ENCODE measurements at regions not wholly inside any gene's neighbourhood (a gene's known extent, or its start where the extent isn't known, plus 50 kb on each side); places are given as distances from the start of the nearest gene placed in this dataset.
A peak's percentile ranks its signal among the peaks of the same experiment; 100 is the strongest.

- FAIRE-seq, result no peak
Observed at GRCh38 chr4:175499735-175500352, 312.2 kb downstream of the GPM6A start.

GRCh38 chr4:175504318-175504717, 307.7 kb downstream of the GPM6A start:
- no peak for DNase-seq (ENCODE audit: low spot score in 2 of 2)
- no peak for FAIRE-seq

More at GRCh38 chr4:175499735-175500352, 312.2 kb downstream of the GPM6A start:
- no peak for DNase-seq (ENCODE audit: low spot score in 2 of 2)

- FAIRE-seq (no peak), DNase-seq (ENCODE audit: low spot score in 2 of 2) (no peak)
Observed at GRCh38 chr4:175509320-175509719, 302.7 kb downstream of the GPM6A start.

- DNase-seq (ENCODE audit: low spot score in 2 of 2) (no peak), FAIRE-seq (no peak)
Observed at GRCh38 chr4:175511861-175512260, 300.2 kb downstream of the GPM6A start.

DNA sequence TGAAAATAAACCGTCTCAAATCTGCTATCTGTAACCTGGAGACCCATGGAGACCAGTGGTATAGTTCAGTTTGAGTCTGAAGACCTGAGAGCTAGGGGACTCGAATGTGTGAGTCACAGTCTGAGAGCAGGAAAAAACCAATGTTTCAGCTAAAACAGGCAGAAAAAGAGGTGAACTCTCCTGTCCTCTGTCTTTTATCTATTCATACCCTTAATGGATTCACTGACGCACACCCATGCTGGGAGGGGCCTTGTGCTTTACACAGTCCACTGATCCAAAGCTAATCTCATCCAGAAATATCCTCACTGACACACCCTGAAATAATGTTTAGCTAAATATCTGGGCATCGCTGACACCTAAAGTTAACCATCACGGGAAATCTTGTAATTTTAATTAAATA, 297.9 kb downstream of the GPM6A start:
- no peak for DNase-seq (ENCODE audit: low spot score in 2 of 2)
- no peak for FAIRE-seq

DNA sequence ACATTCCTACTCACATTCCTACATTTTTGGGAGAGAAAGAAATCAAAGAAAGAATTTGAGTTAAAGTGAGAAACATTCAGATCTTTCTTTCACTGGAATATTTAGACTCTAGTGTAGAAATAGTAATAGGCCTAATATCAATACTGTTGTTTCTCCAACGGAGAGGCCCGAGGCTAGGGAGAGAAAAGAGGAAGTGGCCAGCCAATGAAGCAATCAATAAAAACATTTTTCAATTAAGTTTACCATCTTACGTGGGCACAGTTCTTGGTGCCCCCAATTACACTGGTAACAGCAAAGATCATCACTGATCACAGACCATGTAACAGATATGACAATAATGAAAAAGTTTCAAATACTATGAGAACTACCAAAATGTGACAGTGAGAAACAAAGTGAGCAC, 281.4 kb downstream of the GPM6A start:
- no peak for DNase-seq (ENCODE audit: low spot score in 2 of 2)
- FAIRE-seq, result no peak

- no peak for FAIRE-seq
- no peak for DNase-seq (ENCODE audit: low spot score in 2 of 2)
Observed at GRCh38 chr4:175531405-175532091, 280.5 kb downstream of the GPM6A start.

GRCh38 chr4:175536852-175537453, 275.1 kb downstream of the GPM6A start:
- FAIRE-seq (peak; percentile 89), DNase-seq (ENCODE audit: low spot score in 2 of 2) (peak in 1 of 2 donors; percentile 16)

DNA sequence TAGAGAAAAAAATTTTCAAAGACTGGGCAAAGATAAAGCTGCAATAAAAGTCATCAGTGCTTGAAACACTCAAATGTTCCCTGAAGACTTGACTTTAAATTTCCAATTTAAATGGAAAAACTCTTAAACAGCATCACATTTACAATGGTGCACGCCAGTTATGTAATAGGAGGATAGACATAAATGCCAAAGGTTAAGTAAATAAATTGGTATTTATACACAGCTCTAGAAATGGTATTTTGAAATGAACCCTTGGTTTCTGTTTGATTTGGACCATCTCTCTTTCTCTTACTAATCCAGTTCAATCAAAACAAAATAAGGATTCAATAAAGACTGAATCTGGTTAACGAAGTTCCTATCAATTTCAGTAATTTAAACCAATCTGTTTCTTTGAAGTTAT, 272.6 kb downstream of the GPM6A start:
- DNase-seq (ENCODE audit: low spot score in 2 of 2) (no peak), FAIRE-seq (no peak)

DNA sequence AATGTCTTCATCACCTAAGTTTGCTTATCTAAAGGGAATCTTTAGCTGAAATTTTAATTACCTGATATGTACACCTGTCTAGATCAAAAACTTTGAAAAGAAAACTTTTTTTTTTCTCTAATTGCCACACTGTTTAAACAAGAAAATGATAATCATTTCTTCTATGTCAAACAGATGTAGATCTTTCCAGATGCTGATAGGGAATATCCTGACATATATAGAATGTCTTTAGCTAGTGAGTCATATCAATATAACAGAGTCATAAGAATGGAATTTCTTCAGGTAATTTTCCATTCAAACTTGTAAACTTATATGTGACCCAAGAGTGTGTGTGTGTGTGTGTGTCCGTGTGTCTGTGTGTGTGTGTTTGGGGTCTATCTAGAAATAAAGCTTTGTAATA, 271.9 kb downstream of the GPM6A start:
- FAIRE-seq (no peak), DNase-seq (ENCODE audit: low spot score in 2 of 2) (no peak)

- DNase-seq (ENCODE audit: low spot score in 2 of 2) (no peak), FAIRE-seq (no peak)
Observed at GRCh38 chr4:175540732-175541131, 271.3 kb downstream of the GPM6A start.

GRCh38 chr4:175542786-175543185, 269.3 kb downstream of the GPM6A start:
- no peak for FAIRE-seq

GRCh38 chr4:175559126-175559525, 252.9 kb downstream of the GPM6A start:
- DNase-seq (ENCODE audit: low spot score in 2 of 2) (no peak), FAIRE-seq (no peak)

More at GRCh38 chr4:175542786-175543185, 269.3 kb downstream of the GPM6A start:
- DNase-seq (ENCODE audit: low spot score in 2 of 2), result no peak

DNA sequence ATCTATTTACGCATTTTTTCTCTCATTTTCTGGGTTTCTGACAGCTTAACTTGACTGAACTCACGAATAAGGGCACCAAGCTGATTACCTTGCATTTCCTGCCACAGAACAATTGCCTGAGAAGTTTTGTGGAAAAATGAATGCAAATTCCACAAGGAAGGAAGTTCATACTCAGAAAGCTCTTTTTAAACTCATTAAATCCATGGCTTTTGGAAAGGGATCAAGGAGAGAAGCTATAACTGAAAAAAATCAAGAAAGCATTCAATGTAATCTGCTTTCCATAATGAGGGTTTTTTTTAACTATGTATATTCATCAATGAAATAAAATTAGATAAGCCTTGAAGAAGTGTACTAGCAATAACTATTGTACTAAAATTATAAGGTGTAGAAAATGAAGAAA, 252.5 kb downstream of the GPM6A start:
- FAIRE-seq (no peak), DNase-seq (ENCODE audit: low spot score in 2 of 2) (no peak)

- peak; percentile 4 to 20 for DNase-seq (ENCODE audit: low spot score in 2 of 2)
- peak; percentile 91 for FAIRE-seq
Observed at GRCh38 chr4:175560604-175561003, 251.5 kb downstream of the GPM6A start.

- no peak for DNase-seq (ENCODE audit: low spot score in 2 of 2)
- FAIRE-seq, result no peak
Observed at GRCh38 chr4:175561696-175562095, 250.4 kb downstream of the GPM6A start.

DNA sequence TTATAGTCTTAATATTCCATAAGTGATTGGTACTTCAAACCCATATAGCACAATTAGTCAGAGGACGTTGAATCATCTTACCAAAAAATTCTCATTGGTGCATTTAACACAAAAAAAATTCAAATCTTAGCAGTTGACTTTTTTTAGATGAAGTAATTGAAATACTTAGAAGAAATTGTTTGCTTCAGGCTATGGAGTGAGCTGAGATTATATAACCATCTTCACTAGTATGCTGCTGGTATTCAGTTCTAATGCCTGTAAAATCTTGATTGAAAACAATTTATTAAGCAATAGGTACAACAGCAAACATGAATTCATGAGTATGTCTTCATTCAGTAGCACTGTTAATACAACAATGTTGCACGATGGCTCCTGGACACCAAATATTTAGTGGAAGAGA, 250.0 kb downstream of the GPM6A start:
- DNase-seq (ENCODE audit: low spot score in 2 of 2) (no peak), FAIRE-seq (peak; percentile 17)

DNA sequence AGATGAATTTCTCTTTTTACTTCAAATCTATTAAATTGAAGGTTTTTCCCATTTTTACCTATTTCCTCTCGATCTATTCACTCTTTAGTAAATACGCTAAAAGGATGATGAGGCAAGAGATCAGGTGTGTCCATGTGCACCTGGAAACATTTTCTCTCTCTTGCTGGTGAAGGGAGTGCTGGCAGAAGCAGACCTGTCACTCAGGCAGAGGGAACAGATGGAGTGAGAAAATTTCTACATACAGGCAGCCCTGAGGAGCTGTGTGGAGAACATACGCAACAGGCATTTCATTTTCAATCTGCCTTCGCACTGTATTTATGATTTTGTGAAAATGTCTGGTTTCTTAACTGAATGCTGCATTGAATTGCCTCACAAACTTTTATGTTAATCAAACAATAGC, 249.5 kb downstream of the GPM6A start:
- DNase-seq (ENCODE audit: low spot score in 2 of 2), result no peak

More for the DNA sequence above, 249.5 kb downstream of the GPM6A start:
- no peak for FAIRE-seq
